Muscle layer of duodenum (tissue), 2 donors: ENCODE measurements at regions not wholly inside any gene's neighbourhood (a gene's known extent, or its start where the extent isn't known, plus 50 kb on each side); places are given as distances from the start of the nearest gene placed in this dataset.

Source experiments
- H3K27ac ChIP-seq: one replicate; pipeline ENCODE4 v1.7.0; 2013; ENCODE audit warnings: mild to moderate bottlenecking, low read length
- H3K27me3 ChIP-seq: one replicate; pipeline ENCODE4 v1.7.0; 2013; ENCODE audit warnings: low read depth, mild to moderate bottlenecking, control low read depth, low read length
- H3K36me3 ChIP-seq, 2 donors: one replicate each; pipeline ENCODE4 v1.7.0; 2013; ENCODE audit warnings: low read length in 2 of 2, control low read depth in 1 of 2, mild to moderate bottlenecking in 1 of 2; ENCODE audit not compliant: insufficient read depth in 2 of 2, control insufficient read depth in 1 of 2
- H3K4me1 ChIP-seq, 2 donors: one replicate each; pipeline ENCODE4 v1.7.0; 2013; ENCODE audit warnings: low read length in 2 of 2, mild to moderate bottlenecking in 2 of 2, control low read depth in 1 of 2, moderate library complexity in 1 of 2; ENCODE audit not compliant: insufficient read depth in 2 of 2, control insufficient read depth in 1 of 2
- H3K4me3 ChIP-seq, 2 donors: one replicate each; pipeline ENCODE4 v1.7.0; 2013; ENCODE audit warnings: low read length in 2 of 2, low read depth in 1 of 2, mild to moderate bottlenecking in 1 of 2
- H3K9me3 ChIP-seq, 2 donors: one replicate each; pipeline ENCODE4 v1.7.0; 2013; ENCODE audit warnings: low read length in 2 of 2, control low read depth in 1 of 2, mild to moderate bottlenecking in 1 of 2; ENCODE audit not compliant: control insufficient read depth in 1 of 2
- donor health status: healthy.

DNA sequence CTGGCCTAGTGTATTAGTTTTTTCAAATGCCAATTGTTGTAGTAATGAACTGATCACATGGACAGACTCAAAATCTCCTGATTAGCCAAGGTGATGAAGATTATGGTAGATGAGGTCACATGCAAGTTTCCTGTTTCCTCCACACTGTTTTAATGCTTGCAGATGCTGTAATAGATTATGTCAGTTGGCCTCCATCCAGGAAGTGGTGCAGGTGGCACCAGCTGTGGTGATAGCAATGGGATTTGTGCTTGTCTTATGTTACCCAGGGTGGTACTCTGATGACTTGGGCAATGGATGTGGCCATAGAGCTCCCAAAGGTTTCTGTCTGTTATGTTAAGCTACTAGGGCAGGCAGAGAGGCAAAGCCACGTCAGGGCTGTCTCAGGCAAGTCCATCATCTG lies 332.9 kb upstream of the DDX18 start:
- no peak overlapping the region for H3K27ac ChIP-seq
- no peaks in the 10 kb centered on the region for H3K36me3 ChIP-seq
- H3K27me3 ChIP-seq, result no peaks in the 10 kb centered on the region
- peaks cover 5 to 11% of the 10 kb centered on the region in 2 donors for H3K9me3 ChIP-seq
- no peak overlapping the region for H3K4me3 ChIP-seq
- no peaks in the 10 kb centered on the region for H3K4me1 ChIP-seq

- Histone ChIP-seq H3K27ac (no peak overlapping the region), H3K27me3 (no peaks in the 10 kb centered on the region), H3K4me1 (no peaks in the 10 kb centered on the region), H3K9me3 (no peaks in the 10 kb centered on the region), H3K4me3 (no peak overlapping the region), H3K36me3 (no peaks in the 10 kb centered on the region)
Observed at GRCh38 chr2:117485588-117485987, 328.9 kb upstream of the DDX18 start.

DNA sequence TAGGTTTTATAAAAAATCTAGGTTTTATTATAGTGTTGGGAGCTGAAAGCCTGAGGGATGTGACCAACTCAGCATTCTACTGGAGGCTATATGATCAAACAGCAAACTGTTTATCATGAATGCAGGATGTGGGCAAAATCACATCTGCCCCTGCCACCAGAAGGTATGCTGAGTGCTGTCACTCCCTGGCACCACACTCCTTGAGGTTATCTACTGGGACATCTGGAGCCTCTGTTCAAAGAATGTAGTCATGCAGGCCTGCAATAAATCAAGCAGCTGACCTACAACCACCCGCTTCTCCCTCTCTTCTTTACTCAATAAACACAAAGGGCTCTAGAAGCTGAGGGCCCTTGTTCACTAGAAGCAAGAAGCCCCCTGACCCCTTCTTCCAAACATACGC lies 328.4 kb upstream of the DDX18 start:
- H3K36me3 ChIP-seq, result no peaks in the 10 kb centered on the region
- H3K4me3 ChIP-seq, result no peak overlapping the region
- H3K27ac ChIP-seq, result no peak overlapping the region
- no peaks in the 10 kb centered on the region for H3K4me1 ChIP-seq
- H3K9me3 ChIP-seq, result no peaks in the 10 kb centered on the region
- no peaks in the 10 kb centered on the region for H3K27me3 ChIP-seq

- no peak overlapping the region for H3K4me3 ChIP-seq
- H3K36me3 ChIP-seq, result no peaks in the 10 kb centered on the region
- no peaks in the 10 kb centered on the region for H3K9me3 ChIP-seq
- no peaks in the 10 kb centered on the region for H3K27me3 ChIP-seq
- H3K27ac ChIP-seq, result no peak overlapping the region
- no peaks in the 10 kb centered on the region for H3K4me1 ChIP-seq
Observed at GRCh38 chr2:117492209-117492851, 322.2 kb upstream of the DDX18 start.

DNA sequence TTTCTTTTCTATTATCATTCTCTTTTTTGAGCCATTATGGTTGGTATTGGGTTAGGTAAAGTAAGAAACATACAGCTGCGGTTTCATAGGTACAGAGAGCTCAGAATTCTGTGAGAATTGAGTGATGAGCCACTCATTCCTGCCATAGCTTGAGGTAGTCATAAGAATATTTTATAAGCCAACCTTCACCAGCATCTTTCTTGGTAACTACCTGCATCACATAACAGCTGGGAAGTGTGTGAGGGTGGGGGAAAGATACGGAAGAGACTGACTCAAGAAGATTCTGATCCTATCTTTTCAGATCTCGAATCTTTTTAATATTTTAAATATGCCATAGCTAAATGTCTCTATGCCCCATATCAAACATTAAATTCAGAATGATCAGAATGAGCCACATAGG lies 313.8 kb upstream of the DDX18 start:
- Histone ChIP-seq H3K27me3 (no peaks in the 10 kb centered on the region), H3K4me3 (no peak overlapping the region), H3K4me1 (no peaks in the 10 kb centered on the region), H3K36me3 (no peaks in the 10 kb centered on the region), H3K9me3 (no peaks in the 10 kb centered on the region), H3K27ac (no peak overlapping the region)

DNA sequence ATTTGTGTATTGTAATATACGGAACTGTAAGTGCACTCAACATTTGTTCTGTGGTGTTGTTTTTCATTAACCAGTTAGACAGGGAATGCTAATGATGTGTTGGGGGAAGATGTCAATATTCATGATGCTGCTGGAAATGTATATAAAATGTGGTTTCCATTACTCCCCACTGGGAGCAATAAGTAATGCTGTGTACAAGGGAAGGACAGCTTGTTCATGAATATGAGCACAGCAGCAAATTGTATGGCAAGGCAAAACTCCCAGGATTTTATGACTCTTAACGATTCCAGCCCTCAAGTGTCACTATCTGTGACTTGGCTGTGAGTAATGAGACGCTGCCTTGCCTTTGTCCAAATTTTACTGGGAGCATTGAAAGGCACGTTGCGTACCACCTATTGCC lies 312.4 kb upstream of the DDX18 start:
- H3K9me3 ChIP-seq, result no peaks in the 10 kb centered on the region
- H3K4me1 ChIP-seq, result no peaks in the 10 kb centered on the region
- no peaks in the 10 kb centered on the region for H3K36me3 ChIP-seq
- H3K27me3 ChIP-seq, result no peaks in the 10 kb centered on the region
- H3K4me3 ChIP-seq, result no peak overlapping the region
- H3K27ac ChIP-seq, result no peak overlapping the region

GRCh38 chr2:117512307-117512706 lies 302.2 kb upstream of the DDX18 start:
- H3K9me3 ChIP-seq, result no peaks in the 10 kb centered on the region
- no peaks in the 10 kb centered on the region for H3K27me3 ChIP-seq
- no peak overlapping the region for H3K27ac ChIP-seq
- no peaks in the 10 kb centered on the region for H3K4me1 ChIP-seq
- no peak overlapping the region for H3K4me3 ChIP-seq
- H3K36me3 ChIP-seq, result no peaks in the 10 kb centered on the region

DNA sequence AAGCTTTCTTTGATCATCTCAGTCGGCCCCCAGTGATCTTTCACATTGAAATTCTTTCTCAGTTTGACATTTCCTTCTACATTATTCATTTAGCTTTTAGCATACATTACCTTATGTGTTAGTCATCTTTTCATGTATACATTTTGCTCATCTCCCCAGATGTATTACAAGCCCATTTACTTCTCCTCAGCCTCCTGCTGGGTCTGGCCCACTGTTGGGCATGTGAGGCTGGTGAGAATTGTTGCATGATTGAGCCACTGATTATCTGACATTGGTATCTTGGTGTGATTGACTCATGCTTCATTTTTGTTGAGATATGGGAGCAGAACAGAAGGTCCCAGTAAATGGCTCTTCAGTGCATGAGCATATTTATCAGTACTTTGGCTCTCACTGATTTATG lies 300.1 kb upstream of the DDX18 start:
- Histone ChIP-seq H3K9me3 (no peaks in the 10 kb centered on the region), H3K4me3 (no peak overlapping the region), H3K27ac (no peak overlapping the region), H3K4me1 (no peaks in the 10 kb centered on the region), H3K27me3 (no peaks in the 10 kb centered on the region), H3K36me3 (no peaks in the 10 kb centered on the region)

DNA sequence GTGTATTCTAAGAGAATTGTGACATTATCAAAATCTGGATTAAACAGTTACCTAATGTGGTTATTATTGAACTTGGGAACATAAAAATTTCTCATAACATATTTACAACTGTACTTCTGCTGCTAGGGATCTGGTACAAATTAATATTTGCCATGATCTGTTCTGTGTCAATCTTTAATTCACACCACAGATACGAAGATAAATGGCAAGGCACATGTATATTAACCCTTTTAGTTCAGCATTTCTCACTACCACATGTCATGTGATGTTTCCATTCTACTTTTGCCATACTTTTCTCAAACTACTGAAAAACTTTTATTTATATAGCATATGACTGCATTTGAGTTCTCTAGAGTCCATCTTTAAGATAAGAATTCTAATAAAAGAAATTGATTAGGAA lies 295.3 kb upstream of the DDX18 start:
- no peaks in the 10 kb centered on the region for H3K27me3 ChIP-seq
- H3K4me1 ChIP-seq, result peaks cover 0 to 5% of the 10 kb centered on the region in 2 donors
- no peak overlapping the region for H3K27ac ChIP-seq
- no peak overlapping the region for H3K4me3 ChIP-seq
- H3K36me3 ChIP-seq, result no peaks in the 10 kb centered on the region
- no peaks in the 10 kb centered on the region for H3K9me3 ChIP-seq

- Histone ChIP-seq H3K27me3 (no peaks in the 10 kb centered on the region), H3K9me3 (no peaks in the 10 kb centered on the region), H3K36me3 (no peaks in the 10 kb centered on the region), H3K27ac (no peak overlapping the region), H3K4me1 (peaks cover 0 to 5% of the 10 kb centered on the region in 2 donors), H3K4me3 (no peak overlapping the region)
Observed at GRCh38 chr2:117519721-117520120, 294.8 kb upstream of the DDX18 start.

DNA sequence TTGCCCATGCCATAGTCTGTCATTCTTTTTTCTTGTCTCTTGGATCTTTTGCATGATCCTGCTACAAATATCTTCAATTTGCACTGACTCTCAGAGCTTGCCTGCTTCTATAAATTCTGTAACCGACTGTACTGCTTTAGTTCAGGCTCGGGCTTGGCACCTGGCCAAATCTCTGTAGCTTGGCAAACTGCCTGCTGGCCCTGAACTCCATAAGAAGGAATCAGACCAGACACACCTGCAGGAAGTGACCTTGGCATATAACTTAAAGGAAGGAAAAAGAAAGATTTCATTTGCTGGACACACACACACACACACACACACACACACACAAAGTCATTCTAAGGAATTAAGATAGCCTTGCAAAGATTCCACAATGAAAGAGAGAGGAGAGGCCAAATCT lies 291.2 kb upstream of the DDX18 start:
- no peaks in the 10 kb centered on the region for H3K9me3 ChIP-seq
- peaks cover 0 to 5% of the 10 kb centered on the region in 2 donors for H3K4me1 ChIP-seq
- H3K36me3 ChIP-seq, result no peaks in the 10 kb centered on the region
- H3K27ac ChIP-seq, result no peak overlapping the region
- H3K27me3 ChIP-seq, result no peaks in the 10 kb centered on the region
- H3K4me3 ChIP-seq, result no peak overlapping the region

GRCh38 chr2:117523711-117524238 lies 290.7 kb upstream of the DDX18 start:
- H3K27me3 ChIP-seq, result no peaks in the 10 kb centered on the region
- H3K4me3 ChIP-seq, result no peak overlapping the region
- H3K4me1 ChIP-seq, result peaks cover 0 to 5% of the 10 kb centered on the region in 2 donors
- H3K36me3 ChIP-seq, result no peaks in the 10 kb centered on the region
- no peak overlapping the region for H3K27ac ChIP-seq
- no peaks in the 10 kb centered on the region for H3K9me3 ChIP-seq
